ENCODE measurements at regions not wholly inside any gene's neighbourhood (a gene's known extent, or its start where the extent isn't known, plus 50 kb on each side); places are given as distances from the start of the nearest gene placed in this dataset.

- TF ChIP-seq POLR2A (IDR thresholded peaks at IDR 0.05; ENCODE audit: low read length) = no peak
- TF ChIP-seq GATA1 (IDR thresholded peaks at IDR 0.05; ENCODE audit: low read depth, low read length) = no peak
These were observed 469.4 kb downstream of the FOXG1 start for GRCh38 chr14:29235991-29236390.
